Endothelial cell of umbilical vein (primary cell): ENCODE measurements at regions not wholly inside any gene's neighbourhood (a gene's known extent, or its start where the extent isn't known, plus 50 kb on each side); places are given as distances from the start of the nearest gene placed in this dataset.

Experiments used
- BruUV-seq: library from RNA; stranded (reverse); fragments of 400-500 nt; replicated peaks from 2 replicates; lab custom pipeline; 2021; lab: Mats Ljungman, UMichigan
- CTCF ChIA-PET: fragments of 300-600, 350-600 bp; sonication (Branson Sonifier 250); formaldehyde crosslinking; loops from one replicate; lab custom pipeline; 2021; ENCODE audit warnings: antibody characterized with exemption, inconsistent platforms; lab: Charles Lee
- POLR2A ChIA-PET: fragments of 300-600, 350-600 bp; sonication (Branson Sonifier 250); formaldehyde crosslinking; loops from one replicate; lab custom pipeline; 2021; ENCODE audit warnings: antibody characterized with exemption, inconsistent platforms; lab: Charles Lee
- DNase-seq: peaks from one replicate; pipeline ENCODE4 v3.0.0-alpha.2; 2011; ENCODE audit warnings: low read depth, low spot score
- FAIRE-seq: peaks from 2 replicates; lab custom pipeline; 2011; peaks lifted over from hg19 to GRCh38; lab: Jason Lieb, UNC
- H2AFZ ChIP-seq: 2 replicates; pipeline ENCODE4 v1.6.0; 2012; ENCODE audit warnings: low read depth, low read length, control low read depth, inconsistent platforms
- H3K27ac ChIP-seq: 2 replicates; pipeline ENCODE4 v1.5.1; 2011; ENCODE audit warnings: low read depth, mild to moderate bottlenecking, control low read depth, low read length, moderate library complexity; ENCODE audit not compliant: insufficient read depth
- H3K27me3 ChIP-seq, 2 experiments: 2 replicates each; pipeline versions ENCODE4 v1.6.0 to v1.6.1; 2011; ENCODE audit warnings: low read length in 2 of 2, mixed read lengths in 1 of 2; ENCODE audit not compliant: control insufficient read depth in 2 of 2, insufficient read depth in 2 of 2
- H3K36me3 ChIP-seq, 2 experiments: 2 replicates in 1 of 2; 3 replicates in 1 of 2; pipeline ENCODE4 v1.5.1; 2011; ENCODE audit warnings: low read length in 2 of 2, mild to moderate bottlenecking in 1 of 2, moderate library complexity in 1 of 2; ENCODE audit not compliant: control insufficient read depth in 2 of 2, insufficient read depth in 2 of 2; ENCODE audit errors: extremely low read depth in 1 of 2
- H3K4me1 ChIP-seq: 3 replicates; pipeline ENCODE4 v1.5.1; 2011; ENCODE audit warnings: mild to moderate bottlenecking, low read length; ENCODE audit not compliant: control insufficient read depth, insufficient read depth; ENCODE audit errors: extremely low read depth
- H3K4me2 ChIP-seq: 2 replicates; pipeline ENCODE4 v1.6.1; 2011; ENCODE audit warnings: low read length, control low read depth, mixed read lengths; ENCODE audit not compliant: insufficient read depth
- H3K4me3 ChIP-seq, 3 experiments: fragments of 200-600 bp in 1 of 3; sonication (generic), shearing (Covaris generic) in 1 of 3; replicated peaks in 1 of 3; 2 replicates each; pipeline ENCODE4 v1.5.1; 2011 to 2016; ENCODE audit warnings: control low read depth in 3 of 3, low read length in 3 of 3, mild to moderate bottlenecking in 2 of 3, inconsistent platforms in 1 of 3, low read depth in 1 of 3, moderate library complexity in 1 of 3; ENCODE audit not compliant: insufficient read depth in 1 of 3
- H3K79me2 ChIP-seq: 2 replicates; pipeline ENCODE4 v1.6.0; 2012; ENCODE audit warnings: low read length, inconsistent platforms; ENCODE audit not compliant: control insufficient read depth, insufficient read depth
- H3K9ac ChIP-seq: replicated peaks from 2 replicates; pipeline ENCODE3; 2011; ENCODE audit warnings: low read length, control low read depth; ENCODE audit not compliant: insufficient read depth; ENCODE audit errors: extremely low read depth
- H3K9me1 ChIP-seq: replicated peaks from 3 replicates; pipeline ENCODE4 v1.6.0; 2011; ENCODE audit warnings: mild to moderate bottlenecking, low read length; ENCODE audit not compliant: control insufficient read depth, insufficient read depth; ENCODE audit errors: extremely low read depth
- H3K9me3 ChIP-seq: replicated peaks from 2 replicates; pipeline ENCODE4 v1.5.1; 2012; ENCODE audit warnings: low read length, inconsistent platforms; ENCODE audit not compliant: control insufficient read depth, insufficient read depth
- H4K20me1 ChIP-seq: replicated peaks from 2 replicates; pipeline ENCODE3; 2011; ENCODE audit warnings: mild to moderate bottlenecking, low read length; ENCODE audit not compliant: control insufficient read depth, insufficient read depth; ENCODE audit errors: extremely low read depth
- EZH2 ChIP-seq: IDR thresholded peaks from 2 replicates; pipeline ENCODE4 v1.6.1; 2012; ENCODE audit warnings: borderline replicate concordance, low read depth, mild to moderate bottlenecking, moderate library complexity, low read length, inconsistent platforms; ENCODE audit not compliant: severe bottlenecking
- FOS ChIP-seq: IDR thresholded peaks from 2 replicates; pipeline ENCODE4 v1.6.1; 2011; ENCODE audit warnings: mild to moderate bottlenecking, low read length, moderate library complexity, borderline replicate concordance; ENCODE audit not compliant: insufficient read depth
- GATA2 ChIP-seq: IDR thresholded peaks from 2 replicates; pipeline ENCODE4 v1.7.0; 2011; ENCODE audit warnings: low read depth, mild to moderate bottlenecking, moderate library complexity, mixed read lengths, low read length; ENCODE audit not compliant: insufficient read length, insufficient read depth
- JUN ChIP-seq: IDR thresholded peaks from 2 replicates; pipeline ENCODE4 v1.6.1; 2011; ENCODE audit warnings: borderline replicate concordance, low read depth; ENCODE audit not compliant: insufficient read length, insufficient read depth
- MYC ChIP-seq: IDR thresholded peaks from one replicate; pipeline ENCODE4 v1.6.1; 2011; ENCODE audit warnings: mild to moderate bottlenecking, low read depth, low read length
- POLR2A ChIP-seq: IDR thresholded peaks from 2 replicates; pipeline ENCODE4 v1.6.1; 2012; ENCODE audit warnings: low read depth, mild to moderate bottlenecking, control low read depth, low read length
- POLR2AphosphoS5 ChIP-seq: IDR thresholded peaks from 2 replicates; pipeline ENCODE4 v1.6.1; 2012; ENCODE audit warnings: low read depth, mild to moderate bottlenecking, control low read depth, low read length, moderate library complexity; ENCODE audit not compliant: insufficient read depth
- dilution Hi-C: fragments of 300-500 bp; cut with MboI; formaldehyde crosslinking; loops from one replicate; pipeline ENCODE4 v1.15.0; 2019; ENCODE audit warnings: low sequenced_read_pairs; ENCODE audit not compliant: extremely low pct_ligation_motif_present
- intact Hi-C: fragments of 100-400 bp; cut with micrococcal nuclease; formaldehyde crosslinking; loops from one replicate; pipeline ENCODE4 v1.10.0; 2022
- TF ChIP-seq, protein P1 (sequence below), 2 donors: IDR thresholded peaks; 1 replicate in 1 of 2; 2 replicates in 1 of 2; pipeline ENCODE4 v1.5.1; 2011; ENCODE audit warnings: low read length in 2 of 2, mild to moderate bottlenecking in 2 of 2, moderate library complexity in 2 of 2, control low read depth in 1 of 2, inconsistent platforms in 1 of 2, low read depth in 1 of 2; ENCODE audit not compliant: insufficient read depth in 1 of 2; ENCODE audit errors: extremely low read depth in 1 of 2
- TF ChIP-seq, protein P2 (sequence below): IDR thresholded peaks from 2 replicates; pipeline ENCODE4 v1.6.1; 2011; ENCODE audit not compliant: insufficient read depth, insufficient read length

GRCh38 chr3:74562558-74563269, 51.7 kb downstream of the CNTN3 start:
- H4K20me1 ChIP-seq, result no peaks in the 10 kb centered on the region
- H3K36me3 ChIP-seq, result no peaks in the 10 kb centered on the region
- no peaks in the 10 kb centered on the region for H3K4me1 ChIP-seq
- dilution Hi-C loops, result no loop called here
- no peak overlapping the region for H3K4me3 ChIP-seq
- FAIRE-seq (no peak), DNase-seq (no peak)
- H2AFZ ChIP-seq, result no peak overlapping the region
- no TSS peak for BruUV-seq
- H3K9me1 ChIP-seq, result no peaks in the 10 kb centered on the region
- H3K27ac ChIP-seq, result no peak overlapping the region
- no peak overlapping the region for H3K4me2 ChIP-seq
- no peaks in the 10 kb centered on the region for H3K79me2 ChIP-seq
- TF ChIP-seq, protein P1, sequence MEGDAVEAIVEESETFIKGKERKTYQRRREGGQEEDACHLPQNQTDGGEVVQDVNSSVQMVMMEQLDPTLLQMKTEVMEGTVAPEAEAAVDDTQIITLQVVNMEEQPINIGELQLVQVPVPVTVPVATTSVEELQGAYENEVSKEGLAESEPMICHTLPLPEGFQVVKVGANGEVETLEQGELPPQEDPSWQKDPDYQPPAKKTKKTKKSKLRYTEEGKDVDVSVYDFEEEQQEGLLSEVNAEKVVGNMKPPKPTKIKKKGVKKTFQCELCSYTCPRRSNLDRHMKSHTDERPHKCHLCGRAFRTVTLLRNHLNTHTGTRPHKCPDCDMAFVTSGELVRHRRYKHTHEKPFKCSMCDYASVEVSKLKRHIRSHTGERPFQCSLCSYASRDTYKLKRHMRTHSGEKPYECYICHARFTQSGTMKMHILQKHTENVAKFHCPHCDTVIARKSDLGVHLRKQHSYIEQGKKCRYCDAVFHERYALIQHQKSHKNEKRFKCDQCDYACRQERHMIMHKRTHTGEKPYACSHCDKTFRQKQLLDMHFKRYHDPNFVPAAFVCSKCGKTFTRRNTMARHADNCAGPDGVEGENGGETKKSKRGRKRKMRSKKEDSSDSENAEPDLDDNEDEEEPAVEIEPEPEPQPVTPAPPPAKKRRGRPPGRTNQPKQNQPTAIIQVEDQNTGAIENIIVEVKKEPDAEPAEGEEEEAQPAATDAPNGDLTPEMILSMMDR (IDR thresholded peaks at IDR 0.05; ENCODE audit: extremely low read depth in 1 of 2, insufficient read depth in 1 of 2, low read depth in 1 of 2, low read length in 2 of 2), result no peak
- TF ChIP-seq, protein P2, sequence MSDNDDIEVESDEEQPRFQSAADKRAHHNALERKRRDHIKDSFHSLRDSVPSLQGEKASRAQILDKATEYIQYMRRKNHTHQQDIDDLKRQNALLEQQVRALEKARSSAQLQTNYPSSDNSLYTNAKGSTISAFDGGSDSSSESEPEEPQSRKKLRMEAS, result no peak
- TF ChIP-seq FOS, result no peak
- TF ChIP-seq POLR2A, result no peak
- TF ChIP-seq GATA2, result no peak
- TF ChIP-seq EZH2, result no peak
- TF ChIP-seq MYC, result no peak
- no peak for TF ChIP-seq POLR2AphosphoS5
- no peak for TF ChIP-seq JUN
- H3K9ac ChIP-seq, result no peak overlapping the region
- intact Hi-C loops, result no loop called here
- CTCF ChIA-PET, result no interaction called here
- no peaks in the 10 kb centered on the region for H3K27me3 ChIP-seq
- peaks cover 8% of the 10 kb centered on the region for H3K9me3 ChIP-seq
- POLR2A ChIA-PET, result no interaction called here
